Progenitor cell of endocrine pancreas (in vitro differentiated cells): ENCODE measurements at regions not wholly inside any gene's neighbourhood (a gene's known extent, or its start where the extent isn't known, plus 50 kb on each side); places are given as distances from the start of the nearest gene placed in this dataset.

Experiments
- DNase-seq: peaks from one replicate; pipeline ENCODE4 v3.0.0; 2021; ENCODE audit warnings: low spot score; ENCODE audit not compliant: unreplicated experiment
- H3K27ac Mint-ChIP-seq: 2 replicates; pipeline ENCODE4 v1.8.0; 2021; ENCODE audit warnings: mild to moderate bottlenecking, moderate library complexity, mixed read lengths
- H3K27me3 Mint-ChIP-seq: 2 replicates; pipeline ENCODE4 v1.8.0; 2021; ENCODE audit warnings: mixed read lengths
- H3K36me3 Mint-ChIP-seq: 2 replicates; pipeline ENCODE4 v1.8.0; 2022; ENCODE audit warnings: mixed read lengths; ENCODE audit not compliant: insufficient read depth
- H3K4me1 Mint-ChIP-seq: 2 replicates; pipeline ENCODE4 v1.8.0; 2021; ENCODE audit warnings: low read depth, mixed read lengths
- H3K4me3 Mint-ChIP-seq: 2 replicates; pipeline ENCODE4 v1.8.0; 2021; ENCODE audit warnings: low read depth, mild to moderate bottlenecking, moderate library complexity, mixed read lengths
- H3K9me3 Mint-ChIP-seq: 2 replicates; pipeline ENCODE4 v1.8.0; 2021; ENCODE audit warnings: low read depth, mixed read lengths
- TF ChIP-seq, protein P1 (sequence below): fragments of 200-600 bp; sonication (generic); IDR thresholded peaks from one replicate; pipeline ENCODE4 v1.5.0; 2021; ENCODE audit warnings: antibody characterized with exemption, mild to moderate bottlenecking; ENCODE audit not compliant: unreplicated experiment

DNA sequence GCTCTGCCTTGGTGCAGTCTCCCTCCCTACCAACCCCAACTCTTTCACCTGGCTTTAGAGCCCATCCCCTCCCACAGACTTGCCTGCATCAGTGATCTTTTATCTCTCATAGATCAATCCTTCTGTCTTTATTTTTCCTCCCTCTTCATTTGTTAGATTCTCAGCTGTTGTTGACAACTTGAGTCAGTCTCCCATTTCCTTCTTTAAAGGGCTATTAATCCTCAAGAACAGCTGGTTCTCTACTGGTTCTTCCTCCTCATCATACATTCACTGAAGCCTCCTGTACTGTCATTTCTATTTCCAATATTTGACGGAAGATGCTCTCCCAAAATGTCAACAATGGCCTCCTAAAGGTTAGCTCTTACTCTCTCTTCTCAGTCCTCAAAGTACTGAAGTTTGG lies 408.2 kb downstream of the TBC1D4 start:
- Mint-ChIP-seq H3K4me3 (no peak overlapping the region), H3K4me1 (peaks cover 30% of the 10 kb centered on the region), H3K27ac (no peak overlapping the region), H3K27me3 (peaks cover 9% of the 10 kb centered on the region), H3K9me3 (no peaks in the 10 kb centered on the region), H3K36me3 (no peaks in the 10 kb centered on the region)
- TF ChIP-seq, protein P1, sequence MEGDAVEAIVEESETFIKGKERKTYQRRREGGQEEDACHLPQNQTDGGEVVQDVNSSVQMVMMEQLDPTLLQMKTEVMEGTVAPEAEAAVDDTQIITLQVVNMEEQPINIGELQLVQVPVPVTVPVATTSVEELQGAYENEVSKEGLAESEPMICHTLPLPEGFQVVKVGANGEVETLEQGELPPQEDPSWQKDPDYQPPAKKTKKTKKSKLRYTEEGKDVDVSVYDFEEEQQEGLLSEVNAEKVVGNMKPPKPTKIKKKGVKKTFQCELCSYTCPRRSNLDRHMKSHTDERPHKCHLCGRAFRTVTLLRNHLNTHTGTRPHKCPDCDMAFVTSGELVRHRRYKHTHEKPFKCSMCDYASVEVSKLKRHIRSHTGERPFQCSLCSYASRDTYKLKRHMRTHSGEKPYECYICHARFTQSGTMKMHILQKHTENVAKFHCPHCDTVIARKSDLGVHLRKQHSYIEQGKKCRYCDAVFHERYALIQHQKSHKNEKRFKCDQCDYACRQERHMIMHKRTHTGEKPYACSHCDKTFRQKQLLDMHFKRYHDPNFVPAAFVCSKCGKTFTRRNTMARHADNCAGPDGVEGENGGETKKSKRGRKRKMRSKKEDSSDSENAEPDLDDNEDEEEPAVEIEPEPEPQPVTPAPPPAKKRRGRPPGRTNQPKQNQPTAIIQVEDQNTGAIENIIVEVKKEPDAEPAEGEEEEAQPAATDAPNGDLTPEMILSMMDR: no peak
- DNase-seq: no peak

DNA sequence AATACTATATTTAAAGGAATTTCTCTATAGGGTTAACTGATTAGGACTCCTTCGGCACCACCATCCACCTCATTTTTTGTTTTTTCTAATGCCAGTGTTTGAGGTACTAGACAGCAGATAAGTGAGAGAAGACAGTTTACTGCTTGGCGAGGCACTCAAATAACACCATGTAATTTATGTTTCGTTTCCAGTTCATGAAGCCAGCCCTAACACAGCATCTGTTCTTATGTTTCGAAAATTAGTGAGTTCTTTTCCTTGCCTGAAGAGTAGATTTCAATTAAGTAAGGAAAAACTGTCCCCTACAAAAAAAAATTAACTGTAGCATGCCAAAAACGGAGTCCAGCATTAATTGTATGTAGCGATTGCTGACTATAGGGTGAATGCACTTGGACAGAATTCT lies 409.1 kb downstream of the TBC1D4 start:
- Mint-ChIP-seq H3K9me3 (no peaks in the 10 kb centered on the region), H3K36me3 (no peaks in the 10 kb centered on the region), H3K27ac (no peak overlapping the region), H3K4me1 (peaks cover 27% of the 10 kb centered on the region), H3K27me3 (peaks cover 9% of the 10 kb centered on the region), H3K4me3 (no peak overlapping the region)
- TF ChIP-seq, protein P1: no peak
- no peak for DNase-seq

DNA sequence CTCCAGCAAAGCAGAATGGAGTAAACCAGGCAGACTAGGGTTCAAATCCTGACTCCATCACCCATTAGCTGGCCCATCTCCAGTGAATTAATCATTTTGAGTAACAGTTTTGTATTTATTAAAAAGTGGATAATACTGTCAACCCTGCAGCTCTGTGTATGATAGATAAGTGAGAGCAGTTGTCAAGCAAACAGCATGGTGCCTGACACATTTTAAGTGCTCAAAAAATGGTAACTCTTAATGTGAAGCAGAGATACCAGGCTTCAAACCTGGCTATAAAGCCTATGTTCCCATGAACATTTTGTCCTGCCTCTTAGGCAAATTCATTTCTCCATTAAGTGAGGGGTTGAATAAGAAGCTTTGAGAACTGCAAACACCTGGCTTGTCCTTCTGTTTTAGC lies 409.6 kb downstream of the TBC1D4 start:
- H3K27me3 Mint-ChIP-seq: peaks cover 9% of the 10 kb centered on the region
- H3K27ac Mint-ChIP-seq: no peak overlapping the region
- H3K36me3 Mint-ChIP-seq: no peaks in the 10 kb centered on the region
- TF ChIP-seq, protein P1: no peak
- H3K4me1 Mint-ChIP-seq: peaks cover 22% of the 10 kb centered on the region
- DNase-seq: no peak
- H3K4me3 Mint-ChIP-seq: no peak overlapping the region
- H3K9me3 Mint-ChIP-seq: no peaks in the 10 kb centered on the region

DNA sequence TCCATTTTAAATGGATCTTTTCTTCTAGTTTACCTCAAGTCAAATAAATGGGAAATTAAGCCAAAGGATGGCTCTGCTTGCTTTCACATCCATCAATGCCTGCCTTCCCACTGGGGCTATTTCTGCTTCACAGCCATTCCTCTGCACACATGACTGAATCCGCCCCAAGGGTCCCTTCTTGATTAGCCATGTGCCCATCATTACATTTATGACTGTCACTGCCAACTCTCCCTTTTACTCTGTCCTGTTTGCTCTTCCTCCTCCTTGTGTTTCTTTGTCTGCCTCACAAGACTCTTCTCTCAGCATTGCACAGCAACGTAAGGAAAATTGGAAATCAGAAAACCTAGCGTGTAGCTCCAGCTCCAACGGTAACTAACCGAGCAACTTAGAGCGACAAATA lies 410.2 kb downstream of the TBC1D4 start:
- Mint-ChIP-seq H3K36me3 (no peaks in the 10 kb centered on the region), H3K27ac (no peak overlapping the region), H3K4me3 (no peak overlapping the region), H3K4me1 (peaks cover 18% of the 10 kb centered on the region), H3K9me3 (no peaks in the 10 kb centered on the region), H3K27me3 (peaks cover 9% of the 10 kb centered on the region)
- no peak for DNase-seq
- TF ChIP-seq, protein P1: no peak

DNA sequence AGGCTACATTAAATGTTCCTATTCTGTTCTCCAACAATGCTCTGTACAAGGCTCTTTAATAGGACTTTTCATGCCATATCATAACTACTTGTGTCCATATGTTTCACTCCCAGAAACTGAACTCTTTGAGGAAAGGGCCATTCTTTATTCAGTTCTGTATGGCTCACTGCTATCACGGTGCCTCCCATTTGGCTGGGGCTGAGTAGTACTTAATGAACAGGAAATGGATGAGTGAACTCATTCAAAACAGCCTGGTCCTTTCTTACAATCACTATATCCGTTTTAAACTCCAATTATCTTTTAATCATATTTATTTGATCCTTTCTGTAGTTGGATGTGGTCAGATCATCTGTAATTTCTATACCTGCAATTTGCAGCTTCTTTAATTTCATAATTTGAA lies 410.6 kb downstream of the TBC1D4 start:
- peaks cover 9% of the 10 kb centered on the region for H3K27me3 Mint-ChIP-seq
- DNase-seq: no peak
- TF ChIP-seq, protein P1: no peak
- no peaks in the 10 kb centered on the region for H3K36me3 Mint-ChIP-seq
- no peak overlapping the region for H3K4me3 Mint-ChIP-seq
- H3K27ac Mint-ChIP-seq: no peak overlapping the region
- H3K9me3 Mint-ChIP-seq: no peaks in the 10 kb centered on the region
- H3K4me1 Mint-ChIP-seq: peaks cover 14% of the 10 kb centered on the region

DNA sequence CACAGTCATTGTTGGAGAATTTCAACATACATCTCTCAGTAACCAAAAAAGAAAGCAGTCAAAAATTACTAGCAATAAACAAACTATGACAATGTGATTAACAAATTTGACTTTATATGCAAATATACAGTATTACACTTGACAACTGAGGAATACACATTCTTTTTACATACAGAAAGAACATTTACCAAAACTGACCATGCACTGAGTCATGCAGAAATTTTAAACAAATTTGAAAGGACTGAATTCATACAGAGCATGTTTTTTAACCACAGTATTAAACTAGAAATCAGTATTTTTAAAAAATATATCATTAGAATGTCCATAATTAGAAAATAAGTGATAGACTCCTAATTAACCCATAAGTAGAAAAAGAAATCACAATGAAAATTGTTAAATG lies 420.1 kb downstream of the TBC1D4 start:
- Mint-ChIP-seq H3K27me3 (no peaks in the 10 kb centered on the region), H3K9me3 (no peaks in the 10 kb centered on the region), H3K4me1 (no peaks in the 10 kb centered on the region), H3K27ac (no peak overlapping the region), H3K36me3 (no peaks in the 10 kb centered on the region), H3K4me3 (no peak overlapping the region)
- TF ChIP-seq, protein P1: no peak
- no peak for DNase-seq
